BLaER1 treated with 17β-estradiol and CSF1 and Interleukin-3, amounts not matched to agents 10 nM and 100 nM (cell line): ENCODE measurements at regions not wholly inside any gene's neighbourhood (a gene's known extent, or its start where the extent isn't known, plus 50 kb on each side); places are given as distances from the start of the nearest gene placed in this dataset.
"Not testable (repeated sequence)": the region's sequence is repeated elsewhere in the genome, so short reads cannot be mapped to it uniquely, and the experiment has no call there.

Source experiments
- H3K27ac ChIP-seq, 11 experiments: shearing (Covaris generic); formaldehyde crosslinking; 2 replicates each; pipeline ENCODE4 v1.8.1; 2022
- H3K27me3 ChIP-seq, 11 experiments: shearing (Covaris generic); formaldehyde crosslinking; 2 replicates each; pipeline ENCODE4 v1.8.1; 2022
- H3K36me3 ChIP-seq, 11 experiments: shearing (Covaris generic); formaldehyde crosslinking; 2 replicates each; pipeline ENCODE4 v1.8.1; 2022
- H3K4me1 ChIP-seq, 10 experiments: shearing (Covaris generic); formaldehyde crosslinking; 2 replicates each; pipeline ENCODE4 v1.8.1; 2022
- H3K4me2 ChIP-seq, 11 experiments: shearing (Covaris generic); formaldehyde crosslinking; 2 replicates each; pipeline ENCODE4 v1.8.1; 2022
- H3K4me3 ChIP-seq, 10 experiments: shearing (Covaris generic); formaldehyde crosslinking; 2 replicates each; pipeline ENCODE4 v1.8.1; 2022
- H3K9ac ChIP-seq, 11 experiments: shearing (Covaris generic); formaldehyde crosslinking; 2 replicates each; pipeline ENCODE4 v1.8.1; 2022
- H3K9me3 ChIP-seq, 11 experiments: shearing (Covaris generic); formaldehyde crosslinking; replicated peaks in 1 of 11; 2 replicates each; pipeline ENCODE4 v1.8.1; 2022
- H4K20me1 ChIP-seq, 11 experiments: shearing (Covaris generic); formaldehyde crosslinking; 2 replicates each; pipeline ENCODE4 v1.8.1; 2022

GRCh38 chr2:87217741-87218410, 196.2 kb upstream of the PLGLB1 start:
- not testable (repeated sequence) for H3K27me3 ChIP-seq, H3K9ac ChIP-seq, H3K27ac ChIP-seq, H3K4me3 ChIP-seq, H3K4me1 ChIP-seq, H4K20me1 ChIP-seq, H3K36me3 ChIP-seq, H3K9me3 ChIP-seq, H3K4me2 ChIP-seq

GRCh38 chr2:87220651-87221050, 199.0 kb upstream of the PLGLB1 start:
- H3K36me3 ChIP-seq, H3K27ac ChIP-seq, H3K9me3 ChIP-seq, H3K9ac ChIP-seq, H3K4me1 ChIP-seq, H3K27me3 ChIP-seq, H4K20me1 ChIP-seq, H3K4me3 ChIP-seq, H3K4me2 ChIP-seq: not testable (repeated sequence)

GRCh38 chr2:87222131-87222530, 200.5 kb upstream of the PLGLB1 start:
- not testable (repeated sequence) for H3K4me3 ChIP-seq, H3K27me3 ChIP-seq, H3K4me1 ChIP-seq, H3K36me3 ChIP-seq, H3K27ac ChIP-seq, H3K4me2 ChIP-seq, H3K9me3 ChIP-seq, H4K20me1 ChIP-seq, H3K9ac ChIP-seq

- not testable (repeated sequence) for H3K4me1 ChIP-seq, H3K27me3 ChIP-seq, H3K9ac ChIP-seq, H3K36me3 ChIP-seq, H3K9me3 ChIP-seq, H4K20me1 ChIP-seq, H3K4me3 ChIP-seq, H3K4me2 ChIP-seq, H3K27ac ChIP-seq
Measured at GRCh38 chr2:87223873-87224272, 202.2 kb upstream of the PLGLB1 start.

- H3K9me3 ChIP-seq, H4K20me1 ChIP-seq, H3K27me3 ChIP-seq, H3K36me3 ChIP-seq, H3K9ac ChIP-seq, H3K27ac ChIP-seq, H3K4me1 ChIP-seq, H3K4me2 ChIP-seq, H3K4me3 ChIP-seq: not testable (repeated sequence)
Measured at GRCh38 chr2:87229091-87229689, 207.5 kb upstream of the PLGLB1 start.

- H3K9me3 ChIP-seq, H3K4me2 ChIP-seq, H3K36me3 ChIP-seq, H3K27ac ChIP-seq, H4K20me1 ChIP-seq, H3K27me3 ChIP-seq, H3K4me1 ChIP-seq, H3K9ac ChIP-seq, H3K4me3 ChIP-seq: not testable (repeated sequence)
Measured at GRCh38 chr2:87229964-87230363, 208.3 kb upstream of the PLGLB1 start.

- H3K4me1 ChIP-seq, H3K27me3 ChIP-seq, H3K36me3 ChIP-seq, H3K4me3 ChIP-seq, H3K4me2 ChIP-seq, H3K9ac ChIP-seq, H4K20me1 ChIP-seq, H3K9me3 ChIP-seq, H3K27ac ChIP-seq: not testable (repeated sequence)
Measured at GRCh38 chr2:87235333-87235981, 213.8 kb upstream of the PLGLB1 start.

GRCh38 chr2:87237570-87238336, 216.1 kb upstream of the PLGLB1 start:
- not testable (repeated sequence) for H3K27ac ChIP-seq, H3K4me2 ChIP-seq

GRCh38 chr2:87239558-87240215, 218.0 kb upstream of the PLGLB1 start:
- H3K9ac ChIP-seq, H3K4me2 ChIP-seq, H3K27me3 ChIP-seq, H3K4me3 ChIP-seq, H3K36me3 ChIP-seq, H4K20me1 ChIP-seq, H3K27ac ChIP-seq, H3K4me1 ChIP-seq, H3K9me3 ChIP-seq: not testable (repeated sequence)

More at GRCh38 chr2:87237570-87238336, 216.1 kb upstream of the PLGLB1 start:
- H3K9me3 ChIP-seq, H3K4me1 ChIP-seq, H3K36me3 ChIP-seq, H3K4me3 ChIP-seq, H3K9ac ChIP-seq, H3K27me3 ChIP-seq, H4K20me1 ChIP-seq: not testable (repeated sequence)

- H3K27ac ChIP-seq, H3K9ac ChIP-seq, H4K20me1 ChIP-seq, H3K4me3 ChIP-seq, H3K27me3 ChIP-seq, H3K4me2 ChIP-seq, H3K4me1 ChIP-seq, H3K36me3 ChIP-seq, H3K9me3 ChIP-seq: not testable (repeated sequence)
Measured at GRCh38 chr2:87246066-87246717, 224.5 kb upstream of the PLGLB1 start.

GRCh38 chr2:87252046-87252445, 230.4 kb upstream of the PLGLB1 start:
- not testable (repeated sequence) for H3K4me3 ChIP-seq, H4K20me1 ChIP-seq, H3K27ac ChIP-seq, H3K4me2 ChIP-seq, H3K9ac ChIP-seq, H3K27me3 ChIP-seq, H3K9me3 ChIP-seq, H3K4me1 ChIP-seq, H3K36me3 ChIP-seq

- H3K27me3 ChIP-seq, H3K9ac ChIP-seq, H3K36me3 ChIP-seq, H3K4me1 ChIP-seq, H3K27ac ChIP-seq, H4K20me1 ChIP-seq, H3K4me3 ChIP-seq, H3K4me2 ChIP-seq, H3K9me3 ChIP-seq: not testable (repeated sequence)
Measured at GRCh38 chr2:87254562-87254961, 232.9 kb upstream of the PLGLB1 start.

- H3K4me3 ChIP-seq, H3K4me2 ChIP-seq, H3K36me3 ChIP-seq, H3K9ac ChIP-seq, H4K20me1 ChIP-seq, H3K27ac ChIP-seq, H3K27me3 ChIP-seq, H3K9me3 ChIP-seq, H3K4me1 ChIP-seq: not testable (repeated sequence)
Measured at GRCh38 chr2:87255410-87255809, 233.8 kb upstream of the PLGLB1 start.
